IPS-18c (cell line): ENCODE measurements at regions not wholly inside any gene's neighbourhood (a gene's known extent, or its start where the extent isn't known, plus 50 kb on each side); places are given as distances from the start of the nearest gene placed in this dataset.
"Not testable (repeated sequence)": the region's sequence is repeated elsewhere in the genome, so short reads cannot be mapped to it uniquely, and the experiment has no call there.

Experiments used
- H3K4me3 ChIP-seq: 2 replicates; pipeline ENCODE4 v1.7.0; 2013; ENCODE audit warnings: low read depth, mild to moderate bottlenecking, low read length, moderate library complexity; ENCODE audit not compliant: insufficient read depth
- H3K9me3 ChIP-seq: one replicate; pipeline ENCODE4 v1.6.1; 2013; ENCODE audit warnings: mild to moderate bottlenecking, low read length, moderate library complexity; ENCODE audit not compliant: control insufficient read depth, insufficient read depth

DNA sequence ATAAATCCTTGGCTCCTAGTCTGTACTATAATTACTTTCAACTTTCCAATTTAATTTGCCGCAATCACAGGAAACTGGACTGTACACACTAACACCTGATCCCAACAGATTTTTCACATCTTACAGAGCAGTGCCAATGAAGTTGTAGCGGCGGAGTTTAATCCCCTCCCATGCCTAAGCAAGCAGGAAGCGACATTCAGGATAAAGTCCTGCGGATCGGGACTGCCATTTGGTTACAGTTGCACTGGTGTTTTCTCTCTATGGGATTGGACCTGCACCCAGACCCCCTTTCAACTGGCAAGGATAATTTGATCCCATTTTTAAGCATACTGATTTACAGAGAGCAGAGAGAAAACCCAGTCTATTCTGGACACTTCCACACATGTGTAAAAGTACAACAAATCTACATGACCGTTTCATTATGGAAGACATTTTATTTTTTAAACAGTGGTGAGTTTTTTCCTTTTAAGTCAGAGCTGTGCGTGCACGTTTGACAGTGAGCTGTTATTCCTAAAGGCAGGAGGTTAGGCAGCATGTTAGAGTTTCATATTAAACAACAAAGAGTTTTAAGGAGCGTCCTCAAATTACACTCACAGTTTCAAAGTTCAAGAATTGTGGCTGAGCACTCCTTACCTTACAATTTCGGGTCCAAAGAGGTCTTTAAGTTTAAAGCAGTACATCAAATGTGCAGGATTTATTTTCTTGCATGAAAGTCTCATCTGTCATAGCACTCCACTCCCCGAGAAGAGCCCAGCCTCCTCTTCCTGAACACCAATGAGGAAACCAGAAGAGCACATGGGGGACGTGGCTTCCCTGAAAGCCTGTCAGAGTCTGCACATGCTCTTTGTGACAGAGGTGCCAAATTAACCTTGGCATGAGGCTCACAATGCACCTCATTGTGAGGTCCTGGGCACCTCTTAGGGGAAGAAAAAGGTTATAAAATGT is 141.6 kb upstream of the RFC3 start:
- Histone ChIP-seq H3K9me3 (no peaks in the 10 kb centered on the region), H3K4me3 (no peak overlapping the region)

DNA sequence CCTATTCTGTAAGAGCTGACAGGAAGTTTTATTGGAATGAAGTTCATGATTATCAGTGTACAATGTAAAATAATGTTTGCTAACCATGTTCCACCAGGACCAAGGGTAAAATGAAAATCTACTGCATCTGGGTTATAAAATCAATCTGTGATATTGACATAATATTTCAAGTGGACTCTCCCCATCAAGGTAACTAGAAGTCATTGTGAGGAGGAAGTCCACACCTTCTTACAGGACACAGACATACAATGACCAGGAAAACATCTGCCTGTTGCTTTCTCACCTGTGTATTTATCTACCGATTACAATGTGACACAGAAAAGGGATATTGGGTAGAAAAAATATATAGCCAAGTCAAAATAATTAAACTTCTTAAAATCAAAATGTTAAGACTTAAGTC is 140.7 kb upstream of the RFC3 start:
- H3K4me3 ChIP-seq = no peak overlapping the region
- H3K9me3 ChIP-seq = peaks cover 2% of the 10 kb centered on the region

DNA sequence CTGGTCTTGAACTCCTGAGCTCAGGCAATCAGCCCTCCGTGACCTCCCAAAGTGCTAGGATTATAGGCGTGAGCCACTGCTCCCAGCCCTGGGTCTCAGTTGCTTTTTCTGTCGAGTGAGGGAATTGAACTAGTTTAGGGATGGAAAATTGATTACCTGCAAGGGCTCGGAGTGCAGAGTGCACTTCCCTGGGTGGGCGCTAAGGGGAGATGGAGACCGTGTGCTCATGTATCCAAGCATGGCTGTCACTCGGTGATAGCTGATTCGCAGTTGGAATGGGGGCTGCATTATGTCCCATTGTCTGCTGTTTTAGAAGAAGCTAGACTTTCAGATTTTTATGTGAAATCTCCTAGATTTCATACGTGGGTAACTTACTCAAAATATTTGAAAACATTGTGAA is 139.9 kb upstream of the RFC3 start:
- H3K4me3 ChIP-seq = no peak overlapping the region
- peaks cover 4% of the 10 kb centered on the region for H3K9me3 ChIP-seq

DNA sequence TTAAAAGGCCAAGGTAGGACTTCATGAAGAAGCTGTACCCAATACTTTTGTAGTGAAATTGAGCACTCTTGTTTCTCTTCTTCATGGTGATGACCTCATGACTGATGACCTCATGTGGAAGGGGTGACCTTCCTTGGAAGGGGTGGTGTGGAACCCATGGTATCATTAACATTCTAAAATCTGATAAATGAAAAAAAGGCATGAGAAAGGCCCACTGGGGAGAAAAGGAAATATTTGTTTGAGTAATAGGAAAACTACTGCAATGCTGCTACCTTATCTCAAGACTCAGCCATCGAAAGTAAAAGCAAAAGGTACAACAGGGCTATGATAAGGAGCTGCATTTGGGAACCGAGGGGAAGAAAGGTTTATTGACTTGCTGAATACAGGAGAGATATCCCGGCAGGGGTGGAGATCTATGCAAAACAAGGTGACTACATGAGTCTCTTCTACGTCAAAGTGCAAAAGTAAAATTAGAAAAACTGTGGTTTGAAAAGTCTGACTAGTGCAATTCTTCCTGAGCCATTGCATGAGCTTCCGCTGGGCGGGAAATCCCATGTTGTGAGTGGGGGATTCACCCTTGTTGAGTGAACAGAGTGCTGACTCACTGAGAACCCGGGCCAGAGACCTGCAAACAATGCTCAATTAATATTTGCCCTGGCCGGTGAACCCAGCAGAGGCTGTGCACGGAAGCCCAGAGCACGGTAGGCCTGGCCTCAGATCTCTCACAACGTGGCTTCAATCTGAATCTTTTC is 138.9 kb upstream of the RFC3 start:
- H3K9me3 ChIP-seq = peaks cover 4% of the 10 kb centered on the region
- H3K4me3 ChIP-seq = no peak overlapping the region

DNA sequence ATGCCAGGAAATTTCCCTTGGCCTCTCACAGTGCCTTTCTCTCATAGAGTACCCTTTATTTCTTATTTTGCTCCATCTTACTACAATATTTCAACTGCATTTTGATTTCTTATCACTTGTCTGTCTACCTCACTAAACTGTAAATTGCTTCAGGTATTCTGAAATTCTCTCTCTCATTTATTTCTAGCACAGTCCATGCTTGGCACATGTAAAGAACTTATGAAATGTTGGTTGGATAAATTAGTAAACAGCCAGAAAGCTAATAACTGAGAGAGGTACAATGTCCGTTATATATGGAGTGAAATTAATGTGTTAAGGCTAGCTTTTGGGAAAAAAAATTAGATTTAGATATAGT is 138.3 kb upstream of the RFC3 start:
- no peak overlapping the region for H3K4me3 ChIP-seq
- peaks cover 4% of the 10 kb centered on the region for H3K9me3 ChIP-seq

DNA sequence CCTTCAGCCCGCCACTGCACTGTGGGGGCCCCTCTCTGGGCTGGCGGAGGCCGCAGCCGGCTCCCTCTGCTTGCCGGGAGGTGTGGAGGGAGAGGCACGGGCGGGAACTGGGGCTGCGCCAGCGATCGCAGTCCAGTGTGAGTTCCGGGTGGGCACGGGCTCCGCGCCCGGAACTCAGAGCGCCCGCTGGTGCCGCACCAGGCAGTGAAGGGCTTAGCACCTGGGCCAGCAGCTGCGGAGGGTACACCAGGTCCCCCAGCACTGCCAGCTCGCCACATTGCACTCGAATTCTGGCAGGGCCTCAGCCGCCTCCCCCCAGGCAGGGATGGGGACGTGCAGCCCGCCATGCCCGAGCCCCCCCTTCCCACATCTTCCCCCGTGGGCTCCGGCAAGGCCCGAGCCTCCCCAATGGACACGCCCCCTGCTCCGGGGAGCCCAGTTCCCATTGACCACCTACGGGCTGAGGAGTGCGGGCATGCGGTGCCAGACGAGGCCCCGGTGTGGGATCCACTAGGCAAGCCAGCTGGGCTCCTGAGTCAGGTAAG is 135.9 kb upstream of the RFC3 start:
- Histone ChIP-seq H3K4me3 (no peak overlapping the region), H3K9me3 (peaks cover 4% of the 10 kb centered on the region)

DNA sequence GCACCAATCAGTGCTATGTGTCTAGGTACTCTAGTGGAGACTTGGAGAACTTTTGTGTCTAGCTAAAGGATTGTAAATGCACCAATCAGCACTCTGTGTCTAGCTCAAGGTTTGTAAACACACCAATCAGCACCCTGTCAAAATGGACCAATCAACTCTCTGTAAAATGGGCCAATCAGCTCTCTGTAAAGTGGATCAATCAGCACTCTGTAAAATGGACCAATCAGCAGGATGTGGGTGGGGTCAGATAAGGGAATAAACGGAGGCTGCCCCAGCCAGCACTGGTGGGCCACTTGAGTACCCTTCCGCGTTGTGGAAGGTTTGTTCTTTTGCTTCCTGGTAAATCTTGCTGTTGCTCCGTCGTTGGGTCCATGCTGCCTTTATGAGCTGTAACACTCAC is 135.3 kb upstream of the RFC3 start:
- H3K9me3 ChIP-seq = not testable (repeated sequence)

DNA sequence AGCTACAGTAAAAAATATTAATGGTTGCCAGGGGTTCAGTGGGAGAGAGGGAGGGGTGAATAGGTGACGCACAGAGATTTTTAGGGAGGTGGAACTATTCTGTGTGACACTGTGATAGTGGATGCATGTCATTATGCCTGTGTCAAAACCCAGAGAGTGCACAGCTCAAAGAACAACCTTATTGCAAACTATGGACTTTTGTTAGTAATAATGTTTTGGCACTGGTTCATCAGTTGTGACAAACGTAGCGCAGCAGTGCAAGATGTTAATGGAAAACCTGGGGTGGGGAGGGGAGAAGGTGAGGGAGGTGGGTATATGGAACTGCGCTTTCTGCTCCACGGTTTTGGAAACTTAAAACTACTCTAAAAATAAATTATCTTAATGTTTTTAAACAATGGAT is 134.6 kb upstream of the RFC3 start:
- Histone ChIP-seq H3K9me3 (peaks cover 4% of the 10 kb centered on the region), H3K4me3 (no peak overlapping the region)

More for the DNA sequence above, 135.3 kb upstream of the RFC3 start:
- not testable (repeated sequence) for H3K4me3 ChIP-seq

DNA sequence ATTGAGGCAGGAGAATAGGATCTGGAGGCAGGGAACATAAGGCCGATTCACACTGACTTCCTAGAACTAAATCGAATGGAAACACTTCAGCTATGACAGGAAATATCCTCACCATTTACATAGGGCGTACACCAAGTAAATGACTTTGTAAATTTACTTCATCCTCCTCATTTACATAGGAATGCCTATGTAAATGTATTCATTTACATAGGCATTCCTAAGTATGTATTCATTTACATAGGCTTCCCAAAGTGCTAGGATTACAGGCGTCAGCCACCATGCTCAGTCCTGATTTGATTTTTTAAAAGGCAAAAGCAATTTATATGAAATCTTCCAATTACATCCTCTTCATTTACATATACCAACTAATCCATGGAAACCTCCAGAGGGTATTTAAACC is 133.1 kb upstream of the RFC3 start:
- Histone ChIP-seq H3K9me3 (peaks cover 4% of the 10 kb centered on the region), H3K4me3 (no peak overlapping the region)

DNA sequence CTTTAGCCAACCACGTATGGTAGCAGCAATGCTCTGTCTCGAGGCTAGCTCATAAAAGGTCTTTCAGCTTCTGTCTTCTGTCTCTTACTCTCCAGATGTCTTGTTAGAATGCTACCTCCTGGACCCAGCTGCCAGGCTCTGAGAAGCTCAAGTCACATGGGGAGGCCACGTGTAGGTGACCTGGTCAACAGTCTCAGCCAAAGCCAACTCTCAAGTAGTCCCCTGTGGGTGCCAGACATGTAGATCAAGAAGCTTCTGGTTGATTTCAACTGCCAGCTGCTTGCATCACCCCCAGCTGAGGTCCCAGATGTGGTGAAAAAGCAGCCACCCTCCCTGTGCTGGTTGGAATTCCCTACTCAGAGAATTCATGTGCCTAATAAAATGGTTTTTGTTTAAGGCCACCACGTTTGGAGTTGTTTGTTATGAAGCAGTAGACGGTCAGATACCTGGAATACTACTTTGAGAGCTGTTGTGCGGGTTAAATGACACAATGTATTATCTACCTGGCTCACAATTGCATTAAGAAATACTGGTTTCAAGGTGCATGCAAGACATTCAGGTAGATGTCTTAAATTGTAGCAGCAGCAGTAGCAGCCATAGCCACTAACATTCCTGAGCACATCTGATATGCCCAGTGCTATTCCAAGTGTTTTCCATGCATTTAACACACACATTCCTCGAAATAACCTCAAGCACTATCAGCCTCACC is 131.0 kb upstream of the RFC3 start:
- peaks cover 3% of the 10 kb centered on the region for H3K9me3 ChIP-seq
- H3K4me3 ChIP-seq = no peak overlapping the region

DNA sequence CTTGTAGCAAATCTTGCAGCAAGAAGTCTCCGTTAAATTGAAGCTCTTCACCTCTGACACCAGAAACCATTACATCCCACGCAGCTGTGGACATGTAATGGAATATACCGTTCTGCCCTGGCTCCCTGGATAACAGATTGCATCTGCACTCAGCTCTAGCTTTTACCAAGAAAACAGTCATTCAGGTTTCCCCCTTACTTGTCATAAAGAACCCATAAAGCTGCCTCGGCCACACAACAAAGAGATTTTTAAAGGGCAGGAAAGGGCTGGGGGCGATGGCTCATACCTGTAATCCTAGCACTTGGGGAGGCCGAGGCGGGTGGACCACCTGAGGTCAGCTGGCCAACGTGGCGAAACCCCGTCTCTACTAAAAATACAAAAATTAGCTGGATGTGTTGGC is 127.6 kb upstream of the RFC3 start:
- no peak overlapping the region for H3K4me3 ChIP-seq
- H3K9me3 ChIP-seq = no peaks in the 10 kb centered on the region

DNA sequence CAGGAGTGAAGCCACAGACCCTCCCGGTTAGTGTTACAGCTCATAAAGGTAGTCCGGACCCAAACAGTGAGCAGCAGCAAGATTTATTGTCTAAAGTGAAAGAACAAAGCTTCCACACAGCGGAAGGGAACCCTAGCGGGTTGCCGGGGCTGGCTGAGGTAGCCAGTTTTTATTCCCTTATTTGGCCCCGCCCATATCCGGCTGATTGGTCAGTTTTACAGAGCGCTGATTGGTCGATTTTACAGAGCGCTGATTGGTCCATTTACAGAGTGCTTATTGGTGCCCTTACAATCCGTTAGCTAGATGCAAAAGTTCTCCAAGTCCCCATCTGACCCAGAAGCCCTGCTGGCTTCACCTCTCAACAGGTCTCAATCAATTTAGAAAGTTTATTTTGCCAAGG is 126.0 kb upstream of the RFC3 start:
- Histone ChIP-seq H3K9me3 (no peaks in the 10 kb centered on the region), H3K4me3 (no peak overlapping the region)

DNA sequence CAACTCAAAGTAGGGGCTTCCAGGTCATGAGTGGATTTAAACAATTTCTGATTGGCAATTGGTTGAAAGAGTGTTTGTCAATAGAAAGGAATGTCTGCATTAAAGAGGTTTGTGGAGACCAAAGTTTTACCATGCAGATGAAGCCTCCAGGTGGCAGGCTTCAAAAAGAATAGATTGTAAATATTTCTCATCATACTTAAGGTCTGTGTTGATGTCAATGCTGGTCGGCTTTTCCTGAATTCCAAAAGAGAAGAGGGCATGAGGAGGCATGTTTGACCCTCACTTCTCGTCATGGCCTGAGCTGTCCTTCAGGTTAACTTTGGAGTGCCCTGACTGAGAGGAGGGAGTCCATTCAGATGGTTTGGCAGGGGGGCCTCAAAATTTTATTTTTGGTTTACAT is 125.4 kb upstream of the RFC3 start:
- H3K9me3 ChIP-seq = no peaks in the 10 kb centered on the region

DNA sequence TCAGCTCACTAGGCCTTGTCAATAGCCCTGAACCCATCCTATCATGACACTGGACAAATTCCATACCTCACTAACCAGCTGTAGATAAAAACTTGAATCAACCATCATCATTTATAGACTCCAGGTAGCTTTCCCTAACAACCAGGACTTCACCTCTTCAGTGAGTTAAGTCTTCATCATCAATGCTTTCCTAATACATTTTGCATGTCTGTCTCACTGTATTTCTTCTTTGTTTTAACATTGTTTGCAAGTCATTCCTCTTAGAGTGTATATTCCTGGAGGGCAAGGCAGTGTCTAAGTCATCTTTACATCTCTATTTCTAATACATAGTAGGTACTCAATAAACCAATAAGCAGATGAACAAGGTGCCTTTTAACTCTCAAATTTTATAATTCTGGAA is 123.4 kb upstream of the RFC3 start:
- Histone ChIP-seq H3K4me3 (no peak overlapping the region), H3K9me3 (no peaks in the 10 kb centered on the region)

More for the DNA sequence above, 125.4 kb upstream of the RFC3 start:
- no peak overlapping the region for H3K4me3 ChIP-seq

DNA sequence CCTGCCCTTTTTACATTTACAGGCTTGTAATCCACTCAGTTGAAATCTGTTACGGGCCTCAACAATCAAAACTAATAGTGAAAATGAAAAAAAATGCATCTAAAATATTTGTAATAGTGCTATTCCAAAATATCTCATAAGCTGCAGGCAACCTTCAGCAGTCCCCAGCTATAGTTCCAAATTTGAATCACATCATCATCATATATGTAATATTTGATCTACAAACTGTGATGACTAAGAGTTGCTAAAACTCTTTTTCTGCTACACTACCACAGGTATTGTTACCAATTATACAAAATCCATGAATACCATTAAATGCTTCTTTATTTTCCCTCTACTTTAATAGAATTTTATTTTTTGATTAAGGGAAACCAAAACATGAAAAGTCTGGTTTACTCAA is 121.4 kb upstream of the RFC3 start:
- H3K9me3 ChIP-seq = no peaks in the 10 kb centered on the region
- no peak overlapping the region for H3K4me3 ChIP-seq

DNA sequence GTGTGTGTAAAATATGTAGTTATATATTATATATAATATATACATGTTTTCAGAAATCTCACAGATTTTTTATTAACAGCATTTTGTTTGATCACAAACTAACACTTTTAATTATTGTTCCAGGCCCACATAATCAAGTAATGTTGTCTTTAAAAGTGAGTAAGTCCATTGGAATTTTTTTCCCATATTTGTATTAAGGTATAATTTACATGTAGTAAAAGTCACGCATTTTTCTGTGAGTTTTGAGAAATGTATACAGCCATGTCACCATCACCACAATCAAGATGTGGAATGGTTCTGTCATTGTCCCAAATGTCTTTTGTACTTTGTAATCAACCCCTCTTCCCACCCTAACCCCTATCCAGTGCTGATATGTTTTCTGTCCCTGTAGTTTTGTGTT is 120.0 kb upstream of the RFC3 start:
- Histone ChIP-seq H3K9me3 (no peaks in the 10 kb centered on the region), H3K4me3 (no peak overlapping the region)

DNA sequence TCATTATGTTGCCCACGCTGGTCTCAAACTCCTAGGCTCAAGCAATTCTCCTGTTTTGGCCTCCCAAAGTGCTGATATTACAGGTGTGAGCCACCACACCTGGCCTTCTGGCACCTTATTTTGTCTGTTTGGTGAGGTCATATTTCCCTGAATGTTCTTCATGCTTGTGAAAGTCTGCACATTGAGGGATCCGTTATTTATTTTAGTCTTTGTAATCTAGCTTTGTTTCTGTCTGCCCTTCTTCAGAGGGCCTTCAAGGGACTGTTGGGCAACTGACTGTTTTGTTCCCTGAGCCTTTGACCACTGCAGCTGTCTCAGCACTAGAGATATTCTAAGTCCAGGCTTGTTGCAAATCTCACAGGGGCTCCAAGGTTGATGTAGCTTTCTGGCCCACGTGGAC is 110.5 kb upstream of the RFC3 start:
- no peaks in the 10 kb centered on the region for H3K9me3 ChIP-seq
- no peak overlapping the region for H3K4me3 ChIP-seq

DNA sequence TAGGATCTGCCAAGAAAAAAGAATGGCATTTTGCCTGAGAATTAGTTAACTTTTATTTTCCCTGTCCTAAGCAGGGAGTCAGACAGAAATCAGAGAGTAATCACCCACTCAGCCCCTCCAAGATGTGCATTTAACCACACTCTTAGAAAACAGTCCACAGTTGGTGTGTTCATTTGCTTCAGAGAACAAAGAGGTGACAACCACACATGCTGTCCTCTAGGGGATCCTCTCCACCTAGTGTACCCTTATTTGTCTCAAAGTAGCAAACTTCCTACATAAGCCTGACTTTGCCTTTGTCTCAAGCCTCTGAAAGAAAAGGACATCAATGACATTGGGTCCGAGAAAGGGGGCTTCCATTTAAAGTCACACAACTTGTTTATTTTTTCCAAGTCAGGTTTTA is 107.0 kb upstream of the RFC3 start:
- Histone ChIP-seq H3K4me3 (no peak overlapping the region), H3K9me3 (no peaks in the 10 kb centered on the region)
